DOHH2 (cell line): ENCODE measurements at regions not wholly inside any gene's neighbourhood (a gene's known extent, or its start where the extent isn't known, plus 50 kb on each side); places are given as distances from the start of the nearest gene placed in this dataset.

ENCODE experiments used
- CTCF ChIP-seq: fragments of 200-600 bp; sonication (generic); IDR thresholded peaks from one replicate; pipeline ENCODE4 v1.5.1; 2014; ENCODE audit warnings: antibody characterized with exemption, mild to moderate bottlenecking, low read depth, low read length; ENCODE audit not compliant: poor library complexity, severe bottlenecking
- EZH2phosphoT487 ChIP-seq: fragments of 200-600 bp; sonication (generic); IDR thresholded peaks from 2 replicates; pipeline ENCODE4 v1.6.1; 2017; ENCODE audit warnings: borderline replicate concordance, mild to moderate bottlenecking, antibody characterized with exemption, low read length, moderate library complexity, mixed read lengths

- TF ChIP-seq EZH2phosphoT487 (no peak), CTCF (no peak)
These were observed 143.5 kb upstream of the ZMIZ1 start for GRCh38 chr10:78925275-78925674.
